Lower leg skin (tissue), 3 donors: ENCODE measurements at regions not wholly inside any gene's neighbourhood (a gene's known extent, or its start where the extent isn't known, plus 50 kb on each side); places are given as distances from the start of the nearest gene placed in this dataset.

ENCODE experiments used
- POLR2A ChIP-seq, 2 donors: fragments of 450-650 bp; IDR thresholded peaks; one replicate each; pipeline ENCODE4 v1.6.1; 2016 to 2017; ENCODE audit warnings: antibody characterized with exemption in 2 of 2, mild to moderate bottlenecking in 1 of 2, moderate library complexity in 1 of 2
- TF ChIP-seq, protein P1 (sequence below), 3 donors: fragments of 450-650 bp; IDR thresholded peaks; one replicate each; pipeline ENCODE4 v1.5.1; 2016; ENCODE audit warnings: antibody characterized with exemption in 3 of 3, mild to moderate bottlenecking in 3 of 3, moderate library complexity in 2 of 3

GRCh38 chr4:57652779-57653178 is 542.6 kb upstream of the IGFBP7 start:
- TF ChIP-seq, protein P1, sequence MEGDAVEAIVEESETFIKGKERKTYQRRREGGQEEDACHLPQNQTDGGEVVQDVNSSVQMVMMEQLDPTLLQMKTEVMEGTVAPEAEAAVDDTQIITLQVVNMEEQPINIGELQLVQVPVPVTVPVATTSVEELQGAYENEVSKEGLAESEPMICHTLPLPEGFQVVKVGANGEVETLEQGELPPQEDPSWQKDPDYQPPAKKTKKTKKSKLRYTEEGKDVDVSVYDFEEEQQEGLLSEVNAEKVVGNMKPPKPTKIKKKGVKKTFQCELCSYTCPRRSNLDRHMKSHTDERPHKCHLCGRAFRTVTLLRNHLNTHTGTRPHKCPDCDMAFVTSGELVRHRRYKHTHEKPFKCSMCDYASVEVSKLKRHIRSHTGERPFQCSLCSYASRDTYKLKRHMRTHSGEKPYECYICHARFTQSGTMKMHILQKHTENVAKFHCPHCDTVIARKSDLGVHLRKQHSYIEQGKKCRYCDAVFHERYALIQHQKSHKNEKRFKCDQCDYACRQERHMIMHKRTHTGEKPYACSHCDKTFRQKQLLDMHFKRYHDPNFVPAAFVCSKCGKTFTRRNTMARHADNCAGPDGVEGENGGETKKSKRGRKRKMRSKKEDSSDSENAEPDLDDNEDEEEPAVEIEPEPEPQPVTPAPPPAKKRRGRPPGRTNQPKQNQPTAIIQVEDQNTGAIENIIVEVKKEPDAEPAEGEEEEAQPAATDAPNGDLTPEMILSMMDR (IDR thresholded peaks at IDR 0.05): no peak
- no peak for TF ChIP-seq POLR2A (IDR thresholded peaks at IDR 0.05)
